Spleen (tissue), 11 donors: ENCODE measurements at regions not wholly inside any gene's neighbourhood (a gene's known extent, or its start where the extent isn't known, plus 50 kb on each side); places are given as distances from the start of the nearest gene placed in this dataset.

ENCODE experiments used
- DNase-seq: peaks from one replicate; pipeline ENCODE4 v3.0.0-alpha.2; 2020
- H3K27ac ChIP-seq, 8 donors: fragments of 200-600 bp; sonication (generic) in 7 of 8; 1 replicate in 4 of 8; 2 replicates in 4 of 8; pipeline versions ENCODE4 v1.5.0 to v1.8.0; 2016 to 2021; ENCODE audit warnings: inconsistent platforms in 4 of 8, mild to moderate bottlenecking in 4 of 8, moderate library complexity in 1 of 8
- H3K27me3 ChIP-seq, 7 donors: fragments of 200-600 bp; sonication (generic) in 6 of 7; replicated peaks in 1 of 7; 1 replicate in 4 of 7; 2 replicates in 3 of 7; pipeline versions ENCODE4 v1.5.0 to v1.8.0; 2016 to 2021; ENCODE audit warnings: inconsistent platforms in 3 of 7, mild to moderate bottlenecking in 1 of 7
- H3K36me3 ChIP-seq, 6 donors: fragments of 200-600 bp; sonication (generic) in 5 of 6; 1 replicate in 4 of 6; 2 replicates in 2 of 6; pipeline versions ENCODE4 v1.5.0 to v1.8.0; 2016 to 2021; ENCODE audit warnings: inconsistent platforms in 2 of 6
- H3K4me1 ChIP-seq, 6 donors: fragments of 200-600 bp; sonication (generic) in 5 of 6; 1 replicate in 3 of 6; 2 replicates in 3 of 6; pipeline versions ENCODE4 v1.5.0 to v1.8.0; 2016 to 2021; ENCODE audit warnings: inconsistent platforms in 3 of 6
- H3K4me3 ChIP-seq, 8 donors: fragments of 200-600 bp; sonication (generic) in 7 of 8; 1 replicate in 4 of 8; 2 replicates in 4 of 8; pipeline versions ENCODE4 v1.5.0 to v1.8.0; 2016 to 2021; ENCODE audit warnings: inconsistent platforms in 4 of 8, mild to moderate bottlenecking in 4 of 8, moderate library complexity in 2 of 8
- H3K9me3 ChIP-seq, 8 donors: fragments of 200-600 bp; sonication (generic) in 7 of 8; 1 replicate in 4 of 8; 2 replicates in 4 of 8; pipeline versions ENCODE4 v1.5.0 to v1.8.0; 2016 to 2021; ENCODE audit warnings: inconsistent platforms in 4 of 8
- CTCF ChIP-seq, 11 experiments: fragments of 200-600 bp in 7 of 11; fragments of 450-650 bp in 4 of 11; sonication (generic) in 4 of 11; IDR thresholded peaks in 8 of 11; conservative IDR thresholded peaks in 3 of 11; 1 replicate in 7 of 11; 2 replicates in 4 of 11; pipeline versions ENCODE4 v1.4.0 to v1.8.0; 2016 to 2021; ENCODE audit warnings: antibody characterized with exemption in 11 of 11, inconsistent platforms in 4 of 11, mild to moderate bottlenecking in 1 of 11
- POLR2A ChIP-seq, 3 donors: fragments of 450-650 bp; IDR thresholded peaks; one replicate each; pipeline ENCODE4 v1.5.1; 2017; ENCODE audit warnings: antibody characterized with exemption in 3 of 3, mild to moderate bottlenecking in 1 of 3
- POLR2AphosphoS5 ChIP-seq, 3 donors: sonication (generic); formaldehyde crosslinking; IDR thresholded peaks; one replicate each; pipeline ENCODE4 v1.5.1; 2017; ENCODE audit warnings: antibody characterized with exemption in 3 of 3
- WGBS, 5 donors: extraction: QIAGEN DNeasy Blood & Tissue Kit in 3 of 5; methylation state at CpG; one replicate each; pipeline versions ENCODE4 v1.1.5 to v1.1.7; 2013 to 2018; 5-methylcytosine and 5-hydroxymethylcytosine counted together
- intact Hi-C: fragments of 100-400 bp; cut with DNase I; formaldehyde crosslinking; loops from one replicate; pipeline ENCODE4 v1.15.0; 2023; ENCODE audit warnings: low total_unique reads
- donor health status: healthy with polysubstance abuse.
- donor health status: DM: no; HTN: no; CAD: no; lungs with moderate emphysema.
- donor health status: DM: no; HTN: no; CAD: no.
- donor health status: Bipolar disorder and iron deficiency.
- donor health status: healthy.
- donor health status: DM: no; HTN: no; CAD: no.
- donor health status: DM: yes; HTN: yes; CAD: no.

GRCh38 chr9:13524245-13524644, 244.8 kb upstream of the MPDZ start:
- Histone ChIP-seq H3K27me3 (no peaks in the 10 kb centered on the region), H3K27ac (no peak overlapping the region), H3K9me3 (no peaks in the 10 kb centered on the region), H3K4me3 (no peak overlapping the region), H3K36me3 (no peaks in the 10 kb centered on the region), H3K4me1 (no peaks in the 10 kb centered on the region)
- intact Hi-C loops = no loop called here
- no peak for TF ChIP-seq CTCF (IDR thresholded peaks at IDR 0.05 in 8 of 11, conservative IDR thresholded peaks at IDR 0.05 in 3 of 11)
- TF ChIP-seq POLR2AphosphoS5 (IDR thresholded peaks at IDR 0.05) = no peak
- TF ChIP-seq POLR2A (IDR thresholded peaks at IDR 0.05) = no peak
- DNase-seq = no peak
- WGBS, 5 donors = 85 to 90% (median 88%) methylated on average over 9 of the region's 9 CpGs

GRCh38 chr9:13520069-13520468, 240.6 kb upstream of the MPDZ start:
- Histone ChIP-seq H3K27ac (no peak overlapping the region), H3K27me3 (no peaks in the 10 kb centered on the region), H3K9me3 (no peaks in the 10 kb centered on the region), H3K4me3 (no peak overlapping the region), H3K4me1 (no peaks in the 10 kb centered on the region), H3K36me3 (no peaks in the 10 kb centered on the region)
- TF ChIP-seq POLR2A (IDR thresholded peaks at IDR 0.05) (no peak), POLR2AphosphoS5 (IDR thresholded peaks at IDR 0.05) (no peak), CTCF (IDR thresholded peaks at IDR 0.05 in 8 of 11, conservative IDR thresholded peaks at IDR 0.05 in 3 of 11) (no peak)
- 67 to 93% (median 86%) methylated on average over 2 of the region's 2 CpGs for WGBS, 5 donors
- intact Hi-C loops = no loop called here
- DNase-seq = no peak

GRCh38 chr9:13513716-13514444, 234.4 kb upstream of the MPDZ start:
- intact Hi-C loops = no loop called here
- no peak for DNase-seq
- WGBS, 5 donors = 71 to 79% (median 78%) methylated on average over 16 of the region's 16 CpGs
- Histone ChIP-seq H3K27me3 (no peaks in the 10 kb centered on the region), H3K36me3 (no peaks in the 10 kb centered on the region), H3K9me3 (no peaks in the 10 kb centered on the region), H3K4me3 (no peak overlapping the region), H3K27ac (peak overlapping the region in 2 of 8 donors; percentile 19 to 33), H3K4me1 (peaks cover 0 to 5% (median 0%) of the 10 kb centered on the region in 6 donors)
- TF ChIP-seq CTCF (IDR thresholded peaks at IDR 0.05 in 8 of 11, conservative IDR thresholded peaks at IDR 0.05 in 3 of 11) (no peak), POLR2A (IDR thresholded peaks at IDR 0.05) (no peak), POLR2AphosphoS5 (IDR thresholded peaks at IDR 0.05) (no peak)

GRCh38 chr9:13513286-13513685, 233.8 kb upstream of the MPDZ start:
- Histone ChIP-seq H3K4me3 (no peak overlapping the region), H3K27me3 (no peaks in the 10 kb centered on the region), H3K36me3 (no peaks in the 10 kb centered on the region), H3K27ac (peak overlapping the region in 2 of 8 donors; percentile 19 to 33), H3K9me3 (no peaks in the 10 kb centered on the region), H3K4me1 (peaks cover 0 to 5% (median 0%) of the 10 kb centered on the region in 6 donors)
- WGBS, 5 donors = 43 to 60% (median 52%) methylated on average over 6 of the region's 6 CpGs
- no peak for DNase-seq
- TF ChIP-seq POLR2AphosphoS5 (IDR thresholded peaks at IDR 0.05) (no peak), POLR2A (IDR thresholded peaks at IDR 0.05) (no peak), CTCF (IDR thresholded peaks at IDR 0.05 in 8 of 11, conservative IDR thresholded peaks at IDR 0.05 in 3 of 11) (no peak)
- intact Hi-C loops = no loop called here
